HG03521 (cell line): ENCODE measurements at regions not wholly inside any gene's neighbourhood (a gene's known extent, or its start where the extent isn't known, plus 50 kb on each side); places are given as distances from the start of the nearest gene placed in this dataset.

Experiments
- ATAC-seq: cut with Tn5 transposase; IDR thresholded peaks from one replicate; pipeline ENCODE4 v1.9.1; 2021; ENCODE audit warnings: mild to moderate bottlenecking, moderate library complexity; ENCODE audit not compliant: unreplicated experiment

- ATAC-seq, result no peak
Observed at GRCh38 chr10:90577569-90577968, 280.3 kb downstream of the HTR7 start.

- no peak for ATAC-seq
Observed at GRCh38 chr10:90579602-90580242, 278.1 kb downstream of the HTR7 start.

DNA sequence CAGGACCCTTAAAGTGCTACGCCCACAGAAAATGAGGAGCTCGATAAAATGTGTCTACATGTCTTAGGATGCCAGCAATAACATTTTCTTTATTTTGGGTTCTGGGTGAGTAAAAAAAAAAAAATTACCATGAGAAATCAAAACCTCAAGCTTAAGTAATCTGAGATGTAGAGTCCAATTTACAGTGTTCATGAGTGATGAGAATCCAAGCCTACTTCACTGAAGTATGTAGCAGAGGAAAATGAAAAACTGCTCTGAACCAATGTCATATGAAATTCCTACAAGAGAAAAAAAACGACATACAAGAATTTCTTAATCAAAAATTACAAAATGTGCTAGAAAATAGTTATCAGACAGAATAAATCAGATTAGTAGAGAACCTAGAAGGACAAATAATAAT is 274.4 kb downstream of the HTR7 start:
- no peak for ATAC-seq

DNA sequence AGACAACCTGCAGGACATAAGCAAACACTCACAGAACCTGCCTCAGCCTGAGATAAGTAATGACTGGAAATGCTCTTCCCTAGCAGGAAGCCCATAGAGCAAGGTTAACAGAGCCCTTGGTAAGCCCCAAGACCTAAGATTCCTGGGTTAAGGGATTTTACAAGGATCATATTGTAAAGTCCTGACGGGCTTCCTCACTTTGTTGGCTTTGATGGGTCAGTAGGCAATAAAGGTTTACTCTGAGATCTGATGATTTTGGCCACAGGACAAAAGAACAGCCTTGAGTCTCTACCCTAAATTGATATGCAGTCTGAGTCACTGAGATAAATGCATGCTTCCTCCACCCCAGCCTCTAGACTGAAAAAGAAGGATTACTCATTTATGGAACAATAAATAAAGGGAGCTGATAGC is 270.8 kb downstream of the HTR7 start:
- ATAC-seq, result no peak

GRCh38 chr10:90587561-90587960 is 270.3 kb downstream of the HTR7 start:
- no peak for ATAC-seq

DNA sequence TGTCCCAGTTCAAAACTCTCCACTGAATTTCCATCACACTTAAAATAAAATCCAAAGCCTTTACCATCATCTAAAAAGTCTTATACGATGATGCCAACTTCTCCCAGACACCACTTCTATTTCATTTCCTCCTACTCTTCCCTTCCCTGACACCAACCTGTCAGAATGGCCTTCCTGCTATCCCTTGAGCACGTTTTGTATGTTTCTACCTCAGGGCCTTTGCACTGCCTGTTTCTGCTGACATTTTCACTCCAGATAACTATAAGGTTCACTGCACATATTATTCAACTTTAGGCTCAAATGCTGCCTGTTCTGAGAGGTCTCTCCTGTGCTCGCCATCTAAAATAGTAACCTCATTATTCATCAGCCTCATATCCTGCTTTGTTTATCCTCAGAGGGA is 269.6 kb downstream of the HTR7 start:
- ATAC-seq, result no peak

GRCh38 chr10:90589825-90590224 is 268.0 kb downstream of the HTR7 start:
- no peak for ATAC-seq

GRCh38 chr10:90591629-90592028 is 266.2 kb downstream of the HTR7 start:
- ATAC-seq, result no peak

DNA sequence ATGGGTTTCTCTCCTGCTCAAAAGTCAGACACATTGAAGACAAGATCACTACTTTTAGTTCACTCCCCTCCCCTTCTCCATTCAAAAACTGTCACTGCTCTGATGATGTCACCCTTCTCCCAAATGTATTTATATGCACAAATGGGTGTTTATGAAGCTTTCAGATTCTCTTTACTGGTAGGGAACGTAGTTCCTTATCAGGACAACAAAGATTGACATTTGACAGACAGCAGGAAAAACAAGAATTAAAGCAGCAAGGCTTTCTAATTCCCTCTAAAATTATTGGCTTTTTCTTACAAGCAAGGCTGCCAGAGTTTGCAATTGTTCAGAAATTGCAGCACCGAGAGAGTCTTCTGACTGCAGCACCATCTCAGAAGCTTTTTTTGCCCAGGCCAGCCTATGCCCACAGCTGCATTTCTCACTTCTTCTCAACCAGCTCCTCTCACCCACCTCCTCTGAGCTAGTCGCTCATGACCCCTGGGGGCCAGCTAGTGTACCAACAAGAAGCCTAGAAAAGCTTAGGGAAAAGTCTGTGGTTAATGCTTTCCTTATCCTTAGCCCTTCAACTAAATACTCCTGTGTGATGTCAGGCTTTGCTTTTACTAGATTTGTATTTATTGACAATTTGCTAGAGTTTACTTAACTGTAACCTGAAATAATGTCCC is 265.1 kb downstream of the HTR7 start:
- no peak for ATAC-seq

DNA sequence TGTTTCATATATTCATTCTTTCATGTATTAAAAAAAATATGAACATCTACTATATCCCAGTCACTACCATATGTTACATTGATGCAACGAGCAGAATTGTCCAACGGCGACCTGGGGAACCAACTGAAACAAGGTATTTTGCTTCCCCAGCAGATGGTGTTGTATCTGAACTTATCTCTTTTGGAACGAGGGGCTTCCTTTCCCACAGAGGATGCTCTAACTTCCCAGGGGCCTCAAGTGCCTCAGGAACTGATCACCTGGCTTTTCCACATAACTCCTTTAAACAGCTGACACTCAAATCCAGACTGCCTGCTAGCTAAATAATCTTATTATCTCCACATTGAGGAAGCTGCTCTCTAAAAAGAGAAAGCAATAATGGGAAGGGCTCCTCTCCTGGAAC is 259.3 kb downstream of the HTR7 start:
- no peak for ATAC-seq

DNA sequence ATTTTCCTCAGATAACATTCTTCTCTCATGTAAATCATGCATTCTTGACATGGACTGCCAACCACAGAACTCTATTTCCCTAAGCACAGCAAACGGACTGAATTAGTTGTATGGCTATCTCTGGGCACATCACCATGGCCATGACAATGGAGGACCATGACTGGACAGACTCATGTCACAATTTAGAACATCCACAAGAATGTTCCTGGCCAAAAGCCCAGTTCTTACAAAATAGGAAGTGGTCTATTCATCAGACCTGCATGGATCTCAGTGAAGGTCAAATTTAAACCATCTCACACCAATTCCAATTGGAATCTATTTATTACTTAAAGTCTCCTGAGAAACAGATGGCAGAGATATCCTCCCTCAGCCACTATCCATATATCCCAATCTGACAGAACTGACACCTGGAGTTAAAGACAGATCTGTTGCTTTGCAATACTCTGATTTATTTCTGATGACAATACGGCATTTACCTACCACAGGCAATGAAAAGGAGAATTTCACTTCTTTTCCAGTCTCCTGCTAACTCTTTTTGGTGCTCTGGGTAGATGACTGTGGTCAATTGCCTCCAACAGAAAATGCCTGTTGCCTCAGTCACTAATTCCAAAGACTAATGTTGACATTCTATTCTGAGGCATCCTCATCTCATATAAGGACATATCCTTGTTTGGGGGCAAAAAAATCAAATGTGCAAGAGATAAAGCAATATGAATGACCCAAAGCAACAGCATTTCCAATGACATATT is 254.8 kb downstream of the HTR7 start:
- ATAC-seq, result no peak

GRCh38 chr10:90604636-90605035 is 253.2 kb downstream of the HTR7 start:
- no peak for ATAC-seq

DNA sequence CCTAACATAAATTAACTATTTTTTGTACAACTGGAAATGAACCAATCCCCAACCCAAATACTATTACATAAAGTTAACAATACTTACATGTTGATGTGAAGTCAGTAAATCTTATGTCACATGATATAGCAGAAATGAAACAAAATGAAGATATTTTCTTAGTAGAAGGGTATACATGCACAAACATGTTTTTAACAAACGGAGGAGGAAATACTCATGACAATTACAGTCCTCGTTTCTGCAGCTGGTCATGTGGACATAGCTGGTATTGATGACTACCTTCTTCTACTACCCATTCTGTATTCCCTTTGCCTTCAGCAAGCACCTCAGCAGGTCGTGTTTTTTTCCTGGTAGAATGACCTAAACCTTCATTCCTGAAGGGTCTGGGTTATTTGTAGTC is 252.3 kb downstream of the HTR7 start:
- ATAC-seq, result no peak

GRCh38 chr10:90612276-90612675 is 245.6 kb downstream of the HTR7 start:
- ATAC-seq, result no peak

GRCh38 chr10:90614631-90615030 is 243.2 kb downstream of the HTR7 start:
- no peak for ATAC-seq

- no peak for ATAC-seq
Observed at GRCh38 chr10:90621577-90621976, 236.3 kb downstream of the HTR7 start.

- ATAC-seq, result no peak
Observed at GRCh38 chr10:90635111-90635765, 222.6 kb downstream of the HTR7 start.

DNA sequence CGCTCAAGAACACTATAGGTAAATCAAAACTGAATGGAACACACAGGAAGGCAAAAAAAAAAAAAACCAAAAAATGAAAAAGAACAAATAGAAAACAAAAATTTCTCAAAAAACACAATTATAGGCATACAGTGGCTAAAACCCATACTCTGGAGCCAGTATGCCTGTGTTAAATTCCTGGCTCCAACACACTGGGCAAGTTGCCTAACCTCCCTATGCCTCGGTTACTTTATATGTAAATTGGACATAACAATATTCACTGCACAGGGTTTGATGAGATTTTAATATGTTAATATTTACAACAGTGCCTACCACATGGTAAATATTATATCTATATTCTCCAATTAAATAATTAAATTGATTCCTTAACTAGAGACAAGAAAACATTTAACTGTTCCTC is 217.1 kb downstream of the HTR7 start:
- ATAC-seq, result no peak

GRCh38 chr10:90641731-90642130 is 216.1 kb downstream of the HTR7 start:
- no peak for ATAC-seq

DNA sequence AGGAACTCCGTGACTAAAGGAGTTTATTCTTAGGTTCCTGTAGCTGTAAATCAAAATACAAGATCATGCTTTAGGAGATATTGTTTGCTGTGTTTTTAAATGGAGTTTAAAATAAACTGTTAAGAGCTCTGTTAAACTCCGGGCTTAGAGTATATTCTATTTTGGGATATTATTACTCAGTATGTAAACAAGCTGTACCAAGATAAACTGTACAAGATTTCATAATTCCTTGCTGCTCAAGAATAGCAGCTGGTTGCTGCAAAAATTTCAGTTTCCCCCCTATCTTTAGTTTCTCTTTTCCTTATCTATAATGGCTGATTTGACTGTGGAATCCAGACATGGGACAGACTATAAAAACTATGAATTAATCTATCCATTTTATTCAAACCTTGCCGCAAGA is 215.7 kb downstream of the HTR7 start:
- no peak for ATAC-seq

- no peak for ATAC-seq
Observed at GRCh38 chr10:90642650-90643049, 215.2 kb downstream of the HTR7 start.

GRCh38 chr10:90644165-90644564 is 213.7 kb downstream of the HTR7 start:
- no peak for ATAC-seq
